ENCODE measurements at regions not wholly inside any gene's neighbourhood (a gene's known extent, or its start where the extent isn't known, plus 50 kb on each side); places are given as distances from the start of the nearest gene placed in this dataset.

- DNase-seq (ENCODE audit: low read depth): no peak
- no peak for TF ChIP-seq CTCF (conservative IDR thresholded peaks at IDR 0.05; ENCODE audit: low read depth, low read length)
- H3K4me3 ChIP-seq (ENCODE audit: low read depth, low read length): no peak overlapping the region
These were observed 238.3 kb upstream of the SDK2 start for GRCh38 chr17:73882590-73882989.

GRCh38 chr17:73883175-73883574 is 238.9 kb upstream of the SDK2 start:
- DNase-seq (ENCODE audit: low read depth): no peak
- H3K4me3 ChIP-seq (ENCODE audit: low read depth, low read length): no peak overlapping the region
- no peak for TF ChIP-seq CTCF (conservative IDR thresholded peaks at IDR 0.05; ENCODE audit: low read depth, low read length)

- TF ChIP-seq CTCF (conservative IDR thresholded peaks at IDR 0.05; ENCODE audit: low read depth, low read length): no peak
- H3K4me3 ChIP-seq (ENCODE audit: low read depth, low read length): no peak overlapping the region
These were observed 243.5 kb upstream of the SDK2 start for GRCh38 chr17:73887739-73888138.

DNA sequence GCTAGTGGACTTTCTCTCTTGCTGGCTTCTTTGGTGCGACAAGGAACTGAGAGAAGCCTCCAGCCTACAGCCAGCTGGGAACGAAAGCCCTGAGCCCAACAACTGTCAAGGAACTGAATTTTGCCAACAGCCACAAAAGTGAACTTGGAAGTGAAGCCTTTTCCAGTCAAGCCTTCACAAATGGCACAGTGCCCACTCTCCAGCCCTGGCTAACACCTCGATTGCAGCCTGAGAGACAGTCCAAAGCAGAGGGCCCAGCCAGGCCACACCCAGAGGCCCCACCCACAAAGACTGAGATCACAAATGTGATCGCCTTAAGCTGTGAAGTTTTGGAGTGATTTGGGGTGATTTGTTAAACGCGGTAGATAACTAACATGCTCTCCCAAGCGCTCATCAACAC is 244.6 kb upstream of the SDK2 start:
- no peak for DNase-seq (ENCODE audit: low read depth)
- no peak overlapping the region for H3K4me3 ChIP-seq (ENCODE audit: low read depth, low read length)
- TF ChIP-seq CTCF (conservative IDR thresholded peaks at IDR 0.05; ENCODE audit: low read depth, low read length): no peak

More at GRCh38 chr17:73887739-73888138, 243.5 kb upstream of the SDK2 start:
- no peak for DNase-seq (ENCODE audit: low read depth)

DNA sequence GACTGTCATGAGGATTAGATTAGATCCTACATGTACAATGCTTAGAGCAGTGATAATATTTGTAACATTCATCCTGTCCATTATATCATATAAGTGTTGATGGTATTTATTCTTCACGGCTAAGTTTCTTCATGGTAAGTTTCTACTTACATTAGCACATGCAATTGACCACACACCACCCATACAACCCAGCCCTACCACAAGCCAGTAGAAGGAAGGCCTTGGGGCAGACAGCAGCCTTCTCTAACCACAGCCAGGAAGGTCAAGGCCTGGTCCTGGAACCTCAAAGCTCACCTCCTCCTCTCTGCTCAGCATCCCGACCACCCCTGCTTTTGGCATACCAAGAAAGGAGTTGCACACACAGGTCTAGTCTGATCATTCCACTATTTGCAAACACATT is 245.2 kb upstream of the SDK2 start:
- H3K4me3 ChIP-seq (ENCODE audit: low read depth, low read length): no peak overlapping the region
- TF ChIP-seq CTCF (conservative IDR thresholded peaks at IDR 0.05; ENCODE audit: low read depth, low read length): no peak
- DNase-seq (ENCODE audit: low read depth): no peak

GRCh38 chr17:73890831-73891405 is 246.7 kb upstream of the SDK2 start:
- TF ChIP-seq CTCF (conservative IDR thresholded peaks at IDR 0.05; ENCODE audit: low read depth, low read length): no peak
- H3K4me3 ChIP-seq (ENCODE audit: low read depth, low read length): no peak overlapping the region
- DNase-seq (ENCODE audit: low read depth): no peak

GRCh38 chr17:73895157-73895556 is 250.9 kb upstream of the SDK2 start:
- no peak for TF ChIP-seq CTCF (conservative IDR thresholded peaks at IDR 0.05; ENCODE audit: low read depth, low read length)
- DNase-seq (ENCODE audit: low read depth): no peak
- no peak overlapping the region for H3K4me3 ChIP-seq (ENCODE audit: low read depth, low read length)
